ENCODE measurements at regions not wholly inside any gene's neighbourhood (a gene's known extent, or its start where the extent isn't known, plus 50 kb on each side); places are given as distances from the start of the nearest gene placed in this dataset.

DNA sequence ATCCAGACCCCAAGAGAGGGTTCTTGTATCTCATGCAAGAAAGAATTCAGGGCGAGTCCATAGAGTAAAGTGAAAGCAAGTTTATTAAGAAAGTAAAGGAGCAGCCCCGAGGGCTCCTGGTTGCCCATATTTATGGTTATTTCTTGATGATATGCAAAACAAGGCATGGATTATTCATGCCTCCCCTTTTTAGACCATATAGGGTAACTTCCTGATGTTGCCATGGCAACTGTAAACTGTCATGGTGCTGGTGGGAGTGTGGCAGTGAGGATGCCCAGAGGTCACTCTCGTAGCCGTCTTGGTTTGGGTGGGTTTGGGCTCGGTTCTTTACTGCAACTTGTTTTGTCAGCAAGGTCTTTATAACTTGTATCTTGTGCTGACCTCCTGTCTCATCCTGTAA is 750.2 kb upstream of the FANCL start:
- intact Hi-C loops (cut with micrococcal nuclease): no loop called here

GRCh38 chr2:58985541-58985940 is 744.4 kb upstream of the FANCL start:
- intact Hi-C loops (cut with micrococcal nuclease): no loop called here

DNA sequence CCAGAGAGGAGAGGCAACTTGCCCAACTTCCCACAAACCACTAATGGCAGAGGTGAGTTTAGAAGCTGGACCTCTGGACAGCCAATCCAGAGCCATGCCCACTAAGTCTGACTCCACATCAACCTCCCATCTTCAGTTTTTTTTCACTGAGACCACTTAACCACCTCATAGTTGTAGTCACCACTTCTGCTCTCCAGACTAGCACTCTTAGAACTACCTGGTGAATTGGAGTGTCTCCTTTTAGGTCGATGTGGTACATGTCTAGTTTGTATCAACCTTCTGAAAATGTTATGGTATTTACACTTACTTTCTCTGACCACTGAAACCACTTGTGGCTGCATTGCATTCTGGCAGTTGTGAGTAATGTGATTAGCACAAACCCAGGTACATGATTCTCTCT is 743.6 kb upstream of the FANCL start:
- intact Hi-C loops (cut with micrococcal nuclease): no loop called here

GRCh38 chr2:58983111-58983510 is 742.0 kb upstream of the FANCL start:
- intact Hi-C loops (cut with micrococcal nuclease): no loop called here

GRCh38 chr2:58981237-58981636 is 740.1 kb upstream of the FANCL start:
- intact Hi-C loops (cut with micrococcal nuclease): no loop called here

- intact Hi-C loops (cut with micrococcal nuclease): no loop called here
These were observed 735.4 kb upstream of the FANCL start for GRCh38 chr2:58976375-58977071.

- intact Hi-C loops (cut with micrococcal nuclease): no loop called here
These were observed 733.8 kb upstream of the FANCL start for GRCh38 chr2:58974881-58975280.

GRCh38 chr2:58974426-58974825 is 733.3 kb upstream of the FANCL start:
- intact Hi-C loops (cut with micrococcal nuclease): no loop called here

DNA sequence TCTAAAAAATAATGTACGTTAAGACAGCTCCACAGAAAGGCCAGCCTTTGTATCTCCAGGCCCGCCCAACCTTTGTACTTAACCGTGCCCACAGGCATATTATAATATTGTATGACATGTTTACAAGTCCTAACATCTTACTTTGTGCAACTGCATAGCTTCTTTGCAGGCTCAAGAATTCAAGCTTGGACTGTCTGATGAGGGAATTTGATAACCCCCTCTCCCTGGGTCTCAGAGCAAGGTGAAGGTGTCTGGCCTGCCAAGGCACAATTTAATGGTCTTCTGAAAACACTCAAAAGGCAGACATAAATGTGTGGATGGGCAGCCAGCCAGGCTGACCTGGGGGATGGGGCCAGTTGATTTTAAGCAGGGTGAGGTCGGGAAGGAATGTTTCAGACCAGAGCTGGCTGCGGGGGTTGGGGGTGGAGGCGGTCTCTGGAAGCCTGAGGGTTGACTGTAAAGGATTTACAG is 732.7 kb upstream of the FANCL start:
- intact Hi-C loops (cut with micrococcal nuclease): no loop called here

- intact Hi-C loops (cut with micrococcal nuclease): no loop called here
These were observed 731.6 kb upstream of the FANCL start for GRCh38 chr2:58972737-58973136.

- intact Hi-C loops (cut with micrococcal nuclease): no loop called here
These were observed 730.6 kb upstream of the FANCL start for GRCh38 chr2:58971511-58972360.

GRCh38 chr2:58970365-58970764 is 729.2 kb upstream of the FANCL start:
- intact Hi-C loops (cut with micrococcal nuclease): no loop called here

GRCh38 chr2:58968885-58969284 is 727.8 kb upstream of the FANCL start:
- intact Hi-C loops (cut with micrococcal nuclease): no loop called here

DNA sequence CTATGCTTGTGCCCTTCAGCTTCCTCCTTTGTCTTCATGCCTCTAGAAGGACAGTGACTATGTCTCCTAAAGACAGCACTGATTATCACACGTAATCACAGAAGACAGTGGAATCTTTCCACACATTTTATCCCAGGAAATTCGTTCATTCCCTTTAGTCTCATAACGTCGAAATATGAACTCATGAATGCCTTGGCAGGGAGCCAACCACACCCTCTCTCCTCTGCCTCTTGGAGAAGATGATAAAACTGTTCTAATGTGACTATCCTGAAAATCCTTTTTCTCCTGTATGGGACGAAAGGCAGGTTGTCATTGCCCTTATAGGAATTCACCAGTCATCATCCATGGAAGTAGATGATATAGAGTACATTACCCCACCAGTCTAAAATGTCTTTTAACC is 726.6 kb upstream of the FANCL start:
- intact Hi-C loops (cut with micrococcal nuclease): no loop called here

DNA sequence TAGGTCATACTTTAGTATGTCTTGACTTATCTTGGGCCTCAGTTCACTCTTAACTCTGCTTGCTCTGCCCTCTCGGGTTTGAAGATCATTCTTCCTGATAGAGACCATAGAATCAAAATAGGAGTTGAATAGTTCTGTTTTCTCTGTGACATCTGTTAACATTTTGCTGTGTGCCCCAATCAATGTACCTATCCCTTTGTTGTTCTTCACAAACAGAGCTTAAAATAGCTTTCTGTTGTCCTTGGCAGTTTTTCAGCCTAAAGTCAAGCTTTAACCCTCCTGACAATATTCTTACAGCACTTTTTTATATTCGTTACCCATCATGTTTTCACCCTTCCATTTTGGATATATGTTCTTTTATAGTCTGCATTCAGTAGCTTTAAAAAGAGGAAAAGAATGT is 724.5 kb upstream of the FANCL start:
- intact Hi-C loops (cut with micrococcal nuclease): no loop called here

- intact Hi-C loops (cut with micrococcal nuclease): no loop called here
These were observed 718.9 kb upstream of the FANCL start for GRCh38 chr2:58959996-58960395.

GRCh38 chr2:58957188-58957840 is 716.2 kb upstream of the FANCL start:
- intact Hi-C loops (cut with micrococcal nuclease): no loop called here

DNA sequence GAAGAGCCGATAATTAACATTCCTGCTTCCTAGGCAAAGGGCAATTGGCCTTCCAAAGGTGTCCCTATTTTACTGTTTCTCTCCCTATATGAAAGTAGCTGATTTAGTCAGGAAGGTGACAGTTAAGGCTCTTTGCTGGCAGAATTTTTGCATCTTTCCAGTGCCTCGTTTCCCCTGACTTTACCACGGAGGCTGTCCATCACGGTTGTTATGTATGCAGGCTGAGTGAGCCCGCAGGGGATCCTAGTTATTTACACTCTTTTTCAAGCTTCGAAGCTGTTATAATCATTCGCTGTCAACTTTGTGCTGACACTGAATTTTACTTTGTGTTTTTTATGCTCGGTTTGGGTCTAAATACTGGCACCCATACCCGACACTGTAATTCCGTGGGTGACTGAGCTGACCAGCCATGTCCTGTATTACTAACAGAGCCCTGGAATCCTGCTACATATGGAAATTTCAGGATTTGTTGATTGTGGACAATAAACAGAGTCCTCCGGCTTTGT is 713.8 kb upstream of the FANCL start:
- intact Hi-C loops (cut with micrococcal nuclease): no loop called here

GRCh38 chr2:58951722-58952121 is 710.6 kb upstream of the FANCL start:
- intact Hi-C loops (cut with micrococcal nuclease): no loop called here

DNA sequence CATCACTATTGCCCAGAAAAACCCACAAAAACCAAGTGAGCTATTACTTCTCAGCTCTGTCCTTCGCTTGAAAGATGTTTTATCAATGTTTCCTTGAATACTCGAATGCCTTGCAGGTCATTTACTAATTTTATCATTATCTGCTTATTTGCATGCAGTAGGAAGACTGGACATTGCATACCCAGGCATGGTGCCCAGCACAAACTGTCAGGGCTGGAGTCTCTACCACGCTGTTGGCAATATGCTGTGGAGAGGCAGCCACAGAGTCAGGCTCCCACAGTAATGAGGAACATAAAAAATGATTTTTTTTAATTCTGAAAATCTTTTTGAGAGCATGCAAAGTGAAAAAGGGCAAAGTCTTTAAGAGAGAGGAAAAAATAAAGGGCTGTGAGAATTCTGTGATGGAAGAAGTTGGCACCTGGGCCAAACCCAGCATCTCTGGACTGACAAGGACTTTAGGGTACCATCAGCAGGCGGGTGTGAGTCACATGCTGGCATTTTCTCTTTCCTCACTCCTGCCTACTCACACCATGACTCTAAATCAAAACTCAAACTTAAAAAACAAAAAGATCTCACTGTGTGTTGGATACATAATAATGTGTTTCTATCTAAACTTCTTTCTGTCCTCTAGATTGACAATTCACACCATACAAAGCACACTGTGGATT is 709.8 kb upstream of the FANCL start:
- intact Hi-C loops (cut with micrococcal nuclease): no loop called here

DNA sequence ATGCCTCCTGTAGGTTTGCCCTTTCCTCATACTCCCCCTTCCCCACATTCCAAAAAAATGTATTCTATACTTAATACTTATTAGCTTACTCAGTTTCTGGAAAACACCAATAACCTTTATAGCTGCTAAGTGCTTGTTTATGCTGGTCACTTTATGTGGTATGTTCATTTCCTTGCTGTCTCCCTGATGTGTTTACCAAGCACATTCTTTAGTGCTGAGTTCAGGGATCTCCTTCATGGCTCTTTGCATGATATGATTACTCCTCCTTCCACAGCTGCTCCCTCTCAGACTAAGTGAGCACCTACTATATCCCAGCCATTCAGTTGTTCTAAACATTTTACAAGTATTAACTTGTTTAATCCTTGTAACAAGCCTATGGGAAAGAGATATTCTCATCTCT is 698.3 kb upstream of the FANCL start:
- intact Hi-C loops (cut with micrococcal nuclease): no loop called here

DNA sequence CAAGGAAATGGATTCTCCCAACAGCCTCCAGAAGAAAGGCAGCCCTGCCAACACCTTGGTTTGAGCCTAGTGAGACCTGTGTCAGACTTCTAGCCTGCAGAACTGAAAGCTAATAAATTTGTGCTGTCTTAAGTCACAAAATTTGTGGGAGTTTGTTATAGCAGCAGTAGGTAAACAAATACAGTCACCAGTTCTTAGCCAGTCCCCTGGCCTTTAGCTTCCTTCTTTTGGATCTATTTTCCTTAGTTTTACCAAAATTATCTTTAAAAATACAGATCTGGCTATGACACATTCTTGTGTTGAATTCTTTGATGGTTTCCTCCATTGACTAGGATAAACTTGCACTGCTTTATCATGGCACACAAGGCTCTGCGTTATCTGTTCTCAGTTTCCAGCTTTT is 697.9 kb upstream of the FANCL start:
- intact Hi-C loops (cut with micrococcal nuclease): no loop called here

Measured in T-helper 1 cell treated with Interleukin-12 subunit alpha and Interleukin-12 subunit beta and Interleukin-4 antibody, amounts not matched to agents 30 ng/mL and 1 ng/mL, for 36 hours (primary cell).